GM12873 (cell line): ENCODE measurements at regions not wholly inside any gene's neighbourhood (a gene's known extent, or its start where the extent isn't known, plus 50 kb on each side); places are given as distances from the start of the nearest gene placed in this dataset.

Source experiments
- TF ChIP-seq, protein P1 (sequence below): IDR thresholded peaks from 2 replicates; pipeline ENCODE4 v1.5.1; 2012; ENCODE audit warnings: low read depth, mild to moderate bottlenecking, moderate library complexity, low read length, control low read depth; ENCODE audit not compliant: insufficient read depth; ENCODE audit errors: missing control alignments

- TF ChIP-seq, protein P1, sequence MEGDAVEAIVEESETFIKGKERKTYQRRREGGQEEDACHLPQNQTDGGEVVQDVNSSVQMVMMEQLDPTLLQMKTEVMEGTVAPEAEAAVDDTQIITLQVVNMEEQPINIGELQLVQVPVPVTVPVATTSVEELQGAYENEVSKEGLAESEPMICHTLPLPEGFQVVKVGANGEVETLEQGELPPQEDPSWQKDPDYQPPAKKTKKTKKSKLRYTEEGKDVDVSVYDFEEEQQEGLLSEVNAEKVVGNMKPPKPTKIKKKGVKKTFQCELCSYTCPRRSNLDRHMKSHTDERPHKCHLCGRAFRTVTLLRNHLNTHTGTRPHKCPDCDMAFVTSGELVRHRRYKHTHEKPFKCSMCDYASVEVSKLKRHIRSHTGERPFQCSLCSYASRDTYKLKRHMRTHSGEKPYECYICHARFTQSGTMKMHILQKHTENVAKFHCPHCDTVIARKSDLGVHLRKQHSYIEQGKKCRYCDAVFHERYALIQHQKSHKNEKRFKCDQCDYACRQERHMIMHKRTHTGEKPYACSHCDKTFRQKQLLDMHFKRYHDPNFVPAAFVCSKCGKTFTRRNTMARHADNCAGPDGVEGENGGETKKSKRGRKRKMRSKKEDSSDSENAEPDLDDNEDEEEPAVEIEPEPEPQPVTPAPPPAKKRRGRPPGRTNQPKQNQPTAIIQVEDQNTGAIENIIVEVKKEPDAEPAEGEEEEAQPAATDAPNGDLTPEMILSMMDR = no peak
These were observed 53.4 kb downstream of the MC4R start for GRCh38 chr18:60319129-60319528.

DNA sequence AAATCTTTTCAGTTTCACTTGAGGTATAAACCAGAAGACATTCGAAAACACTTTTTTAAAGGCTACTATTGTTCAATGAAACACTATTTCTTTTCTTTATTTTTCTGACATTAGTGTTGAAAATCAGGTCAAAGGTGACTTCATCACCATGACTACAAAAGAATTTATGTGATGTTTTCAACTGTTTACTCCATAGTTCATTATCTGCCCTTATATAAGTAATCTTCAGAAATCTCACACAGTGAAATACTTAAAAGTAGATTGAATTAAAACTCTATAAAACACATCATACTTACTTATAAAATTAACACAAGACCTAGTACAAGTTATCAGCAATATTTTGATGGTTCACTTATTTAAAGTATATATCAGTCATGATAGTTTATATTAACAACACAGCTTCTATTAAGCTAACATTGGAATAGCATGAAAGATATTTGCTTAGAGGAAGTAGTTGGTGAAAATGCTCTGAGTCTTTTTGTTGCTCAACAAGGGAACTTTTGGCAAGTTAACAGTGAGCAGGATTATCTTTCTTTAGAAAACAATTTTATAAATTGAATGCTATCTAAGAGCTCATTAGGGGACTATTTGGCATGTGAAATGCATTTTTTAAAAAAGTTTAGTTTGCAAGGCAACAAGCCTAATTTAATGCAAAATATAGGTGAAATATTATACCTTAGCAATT is 60.8 kb downstream of the MC4R start:
- TF ChIP-seq, protein P1 = no peak

- TF ChIP-seq, protein P1 = no peak
These were observed 76.9 kb downstream of the MC4R start for GRCh38 chr18:60295674-60296073.

GRCh38 chr18:60292186-60292585 is 80.4 kb downstream of the MC4R start:
- TF ChIP-seq, protein P1 = no peak

DNA sequence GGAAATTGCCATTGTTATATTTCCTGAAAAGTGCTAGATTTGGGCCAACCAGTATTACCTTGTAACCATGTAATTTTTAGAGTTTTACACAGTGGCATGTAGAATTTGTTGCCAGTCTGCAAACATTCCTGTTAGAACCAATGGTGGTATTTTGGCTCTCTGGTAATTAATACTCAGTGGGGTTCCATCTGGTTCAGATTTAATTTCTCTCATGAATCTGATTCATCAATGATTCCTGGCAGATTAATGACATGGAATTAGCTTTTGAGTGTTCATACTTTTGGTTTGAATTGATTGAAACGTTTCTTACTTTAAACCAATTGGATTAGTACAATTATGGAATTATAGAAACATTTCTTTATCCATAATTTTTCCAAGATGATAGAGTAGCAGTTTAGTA is 93.2 kb downstream of the MC4R start:
- TF ChIP-seq, protein P1 = no peak

DNA sequence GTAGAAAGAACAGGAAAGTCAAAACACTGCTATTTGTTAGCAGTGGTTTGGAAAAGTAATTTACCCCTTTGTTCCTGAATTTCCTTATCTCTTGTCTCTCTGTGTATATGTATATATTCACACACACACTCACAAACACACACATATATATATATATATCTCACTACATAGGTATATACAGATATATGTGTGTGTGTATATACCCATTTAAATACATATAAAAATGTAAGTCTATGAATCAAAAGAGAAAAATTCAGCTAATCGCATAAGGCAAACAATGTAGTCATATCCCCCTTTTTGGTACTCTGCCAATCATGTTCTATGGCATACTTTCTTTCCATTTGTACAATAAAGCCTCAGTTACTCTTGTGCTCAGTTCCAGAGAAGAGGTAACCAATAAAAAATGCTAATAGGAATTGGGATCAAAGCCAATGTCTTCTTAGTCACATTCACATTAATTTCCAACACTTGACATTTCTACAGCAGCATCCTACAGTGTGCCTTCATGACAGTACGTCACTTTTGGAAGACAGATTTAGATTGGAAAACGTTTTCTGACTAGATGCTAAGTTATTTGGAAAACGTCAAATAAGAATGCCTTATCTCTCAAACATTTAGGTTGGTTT is 94.6 kb downstream of the MC4R start:
- TF ChIP-seq, protein P1 = no peak

GRCh38 chr18:60267391-60268058 is 105.0 kb downstream of the MC4R start:
- TF ChIP-seq, protein P1 = no peak
